SK-N-SH (cell line): ENCODE measurements at regions not wholly inside any gene's neighbourhood (a gene's known extent, or its start where the extent isn't known, plus 50 kb on each side); places are given as distances from the start of the nearest gene placed in this dataset.
"Not testable (repeated sequence)": the region's sequence is repeated elsewhere in the genome, so short reads cannot be mapped to it uniquely, and the experiment has no call there.

Experiments
- CTCF ChIA-PET: fragments of 300-600, 350-600 bp; formaldehyde crosslinking; extraction: SDS; loops from one replicate; lab custom pipeline; 2021; lab: Yijun Ruan, JAX
- POLR2A ChIA-PET: fragments of 350-600 bp; sonication (Branson Sonifier 250); formaldehyde crosslinking; extraction: SDS; loops from one replicate; lab custom pipeline; 2020; ENCODE audit warnings: antibody characterized with exemption, inconsistent platforms; lab: Yijun Ruan, JAX
- DNase-seq: peaks from one replicate; pipeline ENCODE4 v3.0.0; 2012
- H2AFZ ChIP-seq: fragments of 200-600 bp; sonication (generic); 2 replicates; pipeline ENCODE4 v1.8.1; 2016; ENCODE audit warnings: antibody characterized with exemption, mild to moderate bottlenecking, low read depth
- H3F3A ChIP-seq: fragments of 200-600 bp; sonication (generic); replicated peaks from 2 replicates; pipeline ENCODE3; 2016; ENCODE audit warnings: antibody characterized with exemption, mild to moderate bottlenecking; ENCODE audit not compliant: insufficient read depth
- H3K27ac ChIP-seq, 2 experiments: fragments of 200-500 bp in 1 of 2; fragments of 200-600 bp in 1 of 2; sonication (Bioruptor generic) in 1 of 2; sonication (generic), shearing (Covaris generic) in 1 of 2; 2 replicates each; pipeline versions ENCODE4 v1.5.1 to v1.6.1; 2014 to 2016; ENCODE audit warnings: low read depth in 2 of 2, inconsistent platforms in 1 of 2, low read length in 1 of 2, mild to moderate bottlenecking in 1 of 2, mixed read lengths in 1 of 2
- H3K27me3 ChIP-seq: fragments of 200-600 bp; sonication (generic), shearing (Covaris generic); 2 replicates; pipeline ENCODE4 v1.6.1; 2016; ENCODE audit warnings: mixed run types; ENCODE audit not compliant: insufficient read depth
- H3K36me3 ChIP-seq, 2 experiments: fragments of 200-500 bp in 1 of 2; fragments of 200-600 bp in 1 of 2; sonication (Bioruptor generic) in 1 of 2; sonication (generic) in 1 of 2; replicated peaks in 1 of 2; 2 replicates each; pipeline versions ENCODE3 to v1.5.1; 2014 to 2016; ENCODE audit warnings: low read length in 1 of 2, mild to moderate bottlenecking in 1 of 2; ENCODE audit not compliant: insufficient read depth in 2 of 2, control insufficient read depth in 1 of 2
- H3K4me1 ChIP-seq, 2 experiments: fragments of 200-500 bp in 1 of 2; fragments of 200-600 bp in 1 of 2; sonication (Bioruptor generic) in 1 of 2; sonication (generic), shearing (Covaris generic) in 1 of 2; 2 replicates each; pipeline versions ENCODE4 v1.5.1 to v1.6.1; 2014 to 2016; ENCODE audit warnings: low read depth in 1 of 2, low read length in 1 of 2, mixed run types in 1 of 2; ENCODE audit not compliant: insufficient read depth in 2 of 2, control insufficient read depth in 1 of 2
- H3K4me2 ChIP-seq: fragments of 200-600 bp; sonication (generic), shearing (Covaris generic); 2 replicates; pipeline ENCODE4 v1.6.1; 2017; ENCODE audit warnings: mixed run types
- H3K4me3 ChIP-seq, 2 experiments: fragments of 200-500 bp in 1 of 2; fragments of 200-600 bp in 1 of 2; sonication (Bioruptor generic) in 1 of 2; sonication (generic), shearing (Covaris generic) in 1 of 2; 2 replicates each; pipeline versions ENCODE4 v1.5.1 to v1.8.1; 2014 to 2016; ENCODE audit warnings: low read depth in 2 of 2, inconsistent platforms in 1 of 2, low read length in 1 of 2, mild to moderate bottlenecking in 1 of 2, mixed read lengths in 1 of 2, moderate library complexity in 1 of 2
- H3K79me2 ChIP-seq: fragments of 200-600 bp; sonication (generic); 2 replicates; pipeline ENCODE4 v1.8.1; 2017; ENCODE audit warnings: mild to moderate bottlenecking; ENCODE audit not compliant: insufficient read depth
- H3K9ac ChIP-seq: fragments of 200-600 bp; sonication (generic); 2 replicates; pipeline ENCODE4 v1.6.1; 2017; ENCODE audit warnings: mixed run types
- H3K9me2 ChIP-seq: fragments of 200-600 bp; sonication (generic); 2 replicates; pipeline ENCODE4 v1.6.1; 2017; ENCODE audit warnings: mixed run types
- H3K9me3 ChIP-seq: fragments of 200-600 bp; sonication (generic); 2 replicates; pipeline ENCODE4 v1.6.1; 2017; ENCODE audit warnings: mixed run types, mild to moderate bottlenecking, moderate library complexity
- H4K20me1 ChIP-seq: fragments of 200-600 bp; sonication (generic); 2 replicates; pipeline ENCODE4 v1.6.1; 2017; ENCODE audit warnings: mild to moderate bottlenecking, mixed run types; ENCODE audit not compliant: insufficient read depth
- CHD2 ChIP-seq: fragments of 150-350 bp; IDR thresholded peaks from 2 replicates; pipeline ENCODE4 v1.6.1; 2018; ENCODE audit warnings: low read length; ENCODE audit not compliant: partially characterized antibody
- ELF1 ChIP-seq: IDR thresholded peaks from 2 replicates; pipeline ENCODE4 v1.4.0; 2012
- EZH2phosphoT487 ChIP-seq: fragments of 200-600 bp; sonication (generic); IDR thresholded peaks from 2 replicates; pipeline ENCODE4 v1.6.1; 2017; ENCODE audit warnings: low read depth, mixed run types, mild to moderate bottlenecking, antibody characterized with exemption, moderate library complexity, borderline replicate concordance
- FOXJ3 ChIP-seq: sonication (generic); formaldehyde crosslinking; IDR thresholded peaks from 2 replicates; pipeline ENCODE4 v1.5.1; 2020; ENCODE audit warnings: mild to moderate bottlenecking, missing genetic modification reagents
- GABPA ChIP-seq: IDR thresholded peaks from 2 replicates; pipeline ENCODE4 v1.4.0; 2012; ENCODE audit warnings: low read depth, mild to moderate bottlenecking
- GATA2 ChIP-seq: sonication (generic); formaldehyde crosslinking; IDR thresholded peaks from 2 replicates; pipeline ENCODE4 v1.5.0; 2020; ENCODE audit warnings: mild to moderate bottlenecking, missing genetic modification reagents
- MEF2A ChIP-seq: IDR thresholded peaks from 2 replicates; pipeline ENCODE4 v1.4.0; 2012; ENCODE audit warnings: low read depth, borderline replicate concordance
- NFIC ChIP-seq: IDR thresholded peaks from 2 replicates; pipeline ENCODE4 v1.4.0; 2012; ENCODE audit warnings: borderline replicate concordance
- SMC3 ChIP-seq: IDR thresholded peaks from 2 replicates; pipeline ENCODE4 v1.6.1; 2012; ENCODE audit warnings: low read depth, low read length, improper control_type of control experiment
- TEAD4 ChIP-seq: IDR thresholded peaks from 2 replicates; pipeline ENCODE4 v1.4.0; 2012; ENCODE audit warnings: mild to moderate bottlenecking, borderline replicate concordance; ENCODE audit not compliant: insufficient read depth
- USF2 ChIP-seq: fragments of 150-350 bp; IDR thresholded peaks from 2 replicates; pipeline ENCODE4 v1.6.1; 2017; ENCODE audit warnings: antibody characterized with exemption, low read length, low read depth, borderline replicate concordance
- YY1 ChIP-seq: IDR thresholded peaks from 2 replicates; pipeline ENCODE4 v1.4.0; 2012; ENCODE audit warnings: low read depth, mild to moderate bottlenecking
- WGBS: methylation state at CpG from one replicate; pipeline ENCODE4 v1.1.6; 2017; ENCODE audit warnings: low lambda C conversion rate; 5-methylcytosine and 5-hydroxymethylcytosine counted together
- TF ChIP-seq, protein P1 (sequence below): fragments of 150-350 bp; IDR thresholded peaks from 2 replicates; pipeline ENCODE4 v1.6.1; 2016; ENCODE audit warnings: mild to moderate bottlenecking, low read depth, low read length
- TF ChIP-seq, protein P2 (sequence below): IDR thresholded peaks from 2 replicates; pipeline ENCODE4 v1.4.0; 2012; ENCODE audit warnings: low read depth, borderline replicate concordance

GRCh38 chr1:207196135-207196534 lies 92.1 kb downstream of the C4BPA start:
- H3K4me3 ChIP-seq, H3K9me2 ChIP-seq, H4K20me1 ChIP-seq, H3K36me3 ChIP-seq, H3K79me2 ChIP-seq, H3K27ac ChIP-seq, H3K4me1 ChIP-seq, H3K9ac ChIP-seq, H3K4me2 ChIP-seq, H3K9me3 ChIP-seq, H3F3A ChIP-seq, H3K27me3 ChIP-seq, POLR2A ChIA-PET, DNase-seq, H2AFZ ChIP-seq: not testable (repeated sequence)
- WGBS = 26% methylated on average over 4 of the region's 7 CpGs
- CTCF ChIA-PET = interaction anchor here (1.8 kb wide), 1 partner anchor 300 kb away, joined by 3 read pairs; the partner anchor contains the start of gene CR1

DNA sequence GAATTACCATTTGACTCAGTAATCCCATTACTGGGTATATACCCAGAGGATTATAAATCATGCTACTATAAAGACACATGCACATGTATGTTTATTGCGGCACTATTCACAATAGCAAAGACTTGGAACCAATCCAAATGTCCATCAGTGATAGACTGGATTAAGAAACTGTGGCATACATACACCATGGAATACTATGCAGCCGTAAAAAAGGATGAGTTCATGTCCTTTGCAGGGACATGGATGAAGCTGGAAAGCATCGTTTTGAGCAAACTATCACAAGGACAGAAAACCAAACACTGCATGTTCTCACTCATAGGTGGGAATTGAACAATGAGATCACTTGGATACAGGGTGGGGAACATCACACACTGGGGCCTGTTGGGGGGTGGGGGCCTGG lies 97.5 kb downstream of the C4BPA start:
- H3K9me2 ChIP-seq, H4K20me1 ChIP-seq, H3K9ac ChIP-seq, H3K79me2 ChIP-seq, H3K4me1 ChIP-seq, H3K4me3 ChIP-seq, H3K4me2 ChIP-seq, H2AFZ ChIP-seq, CTCF ChIA-PET, POLR2A ChIA-PET, DNase-seq, H3K9me3 ChIP-seq, H3K27ac ChIP-seq, H3K27me3 ChIP-seq, H3K36me3 ChIP-seq: not testable (repeated sequence)
- WGBS = 24% methylated on average over 3 of the region's 3 CpGs
- peaks cover 13% of the 10 kb centered on the region for H3F3A ChIP-seq

DNA sequence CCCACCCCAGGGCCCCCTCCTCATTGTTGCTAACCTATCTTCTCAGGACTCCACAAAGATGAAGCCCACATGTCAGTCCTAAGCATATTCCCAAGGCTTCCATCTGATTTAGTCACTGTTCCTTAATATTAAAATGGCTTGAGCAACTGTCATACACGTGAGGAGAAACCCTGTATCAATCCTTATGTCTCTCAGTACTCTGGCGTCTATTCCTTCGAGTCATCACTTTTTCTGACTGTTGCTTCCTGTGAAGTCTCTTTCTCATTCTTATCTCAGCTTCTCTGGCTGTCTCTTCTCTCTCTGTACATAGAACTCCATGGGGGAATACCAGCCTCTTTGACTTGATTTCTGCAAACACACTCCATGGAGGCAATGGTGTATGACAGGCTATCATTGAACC lies 98.4 kb downstream of the C4BPA start:
- TF ChIP-seq, protein P1, sequence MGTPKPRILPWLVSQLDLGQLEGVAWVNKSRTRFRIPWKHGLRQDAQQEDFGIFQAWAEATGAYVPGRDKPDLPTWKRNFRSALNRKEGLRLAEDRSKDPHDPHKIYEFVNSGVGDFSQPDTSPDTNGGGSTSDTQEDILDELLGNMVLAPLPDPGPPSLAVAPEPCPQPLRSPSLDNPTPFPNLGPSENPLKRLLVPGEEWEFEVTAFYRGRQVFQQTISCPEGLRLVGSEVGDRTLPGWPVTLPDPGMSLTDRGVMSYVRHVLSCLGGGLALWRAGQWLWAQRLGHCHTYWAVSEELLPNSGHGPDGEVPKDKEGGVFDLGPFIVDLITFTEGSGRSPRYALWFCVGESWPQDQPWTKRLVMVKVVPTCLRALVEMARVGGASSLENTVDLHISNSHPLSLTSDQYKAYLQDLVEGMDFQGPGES = no peak
- TF ChIP-seq NFIC = no peak
- TF ChIP-seq MEF2A = no peak
- TF ChIP-seq GATA2 (CRISPR knock-in tag) = no peak
- no peaks in the 10 kb centered on the region for H3K27me3 ChIP-seq
- H2AFZ ChIP-seq = no peak overlapping the region; the same call in 1 of the 2 replicates
- no peak overlapping the region for H3K27ac ChIP-seq
- H3K9me3 ChIP-seq = 0 out of 2 replicates have a peak, but pooled peaks cover 5% of the 10 kb centered on the region
- no peaks in the 10 kb centered on the region for H3K9me2 ChIP-seq
- CTCF ChIA-PET = no interaction called here
- H3K4me3 ChIP-seq = no peak overlapping the region
- peaks cover 13% of the 10 kb centered on the region for H3F3A ChIP-seq
- H3K4me2 ChIP-seq = no peak overlapping the region
- POLR2A ChIA-PET = no interaction called here
- H3K9ac ChIP-seq = no peak overlapping the region
- 10% methylated on average over 3 of the region's 3 CpGs for WGBS
- no peak for DNase-seq
- H4K20me1 ChIP-seq = no peaks in the 10 kb centered on the region
- no peaks in the 10 kb centered on the region; a peak in 1 of 4 replicates for H3K4me1 ChIP-seq
- no peaks in the 10 kb centered on the region for H3K36me3 ChIP-seq
- no peaks in the 10 kb centered on the region for H3K79me2 ChIP-seq

DNA sequence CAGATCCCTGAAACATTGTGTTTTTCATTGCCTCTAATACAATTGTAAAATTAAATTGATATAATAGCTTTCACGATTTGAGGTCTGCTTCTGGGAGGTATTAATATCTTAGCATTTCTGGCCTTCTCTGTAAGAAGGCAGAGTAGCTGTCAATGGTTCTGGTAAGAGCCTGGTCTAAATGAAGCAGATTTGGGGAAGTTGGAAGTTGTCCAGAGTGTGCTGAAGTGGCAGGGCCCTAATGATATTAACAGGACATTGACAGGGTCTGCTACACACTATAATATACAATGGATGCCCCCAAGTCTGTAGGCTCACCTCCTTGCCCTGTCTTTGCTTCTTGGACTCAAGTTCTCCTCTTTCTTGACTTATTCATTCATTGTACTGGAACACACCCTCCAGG lies 99.5 kb downstream of the C4BPA start:
- no peak overlapping the region for H3K27ac ChIP-seq
- no peaks in the 10 kb centered on the region for H3K9me2 ChIP-seq
- no peak overlapping the region for H2AFZ ChIP-seq
- no peaks in the 10 kb centered on the region; a peak in 1 of 4 replicates for H3K4me1 ChIP-seq
- ChIA-PET CTCF (no interaction called here), POLR2A (no interaction called here)
- WGBS = 21% methylated on average over 1 of the region's 1 CpG
- 0 out of 2 replicates have a peak, but pooled peaks cover 5% of the 10 kb centered on the region for H3K9me3 ChIP-seq
- no peaks in the 10 kb centered on the region for H3K36me3 ChIP-seq
- H3K9ac ChIP-seq = no peak overlapping the region
- peaks cover 13% of the 10 kb centered on the region for H3F3A ChIP-seq
- no peak overlapping the region for H3K4me3 ChIP-seq
- H3K4me2 ChIP-seq = no peak overlapping the region
- DNase-seq = no peak
- H3K27me3 ChIP-seq = no peaks in the 10 kb centered on the region
- no peaks in the 10 kb centered on the region for H4K20me1 ChIP-seq
- H3K79me2 ChIP-seq = no peaks in the 10 kb centered on the region
- no peak for TF ChIP-seq GABPA
- no peak for TF ChIP-seq TEAD4
- TF ChIP-seq FOXJ3 = no peak
- TF ChIP-seq SMC3 = no peak
- no peak for TF ChIP-seq USF2
- no peak for TF ChIP-seq CHD2
- TF ChIP-seq, protein P2, sequence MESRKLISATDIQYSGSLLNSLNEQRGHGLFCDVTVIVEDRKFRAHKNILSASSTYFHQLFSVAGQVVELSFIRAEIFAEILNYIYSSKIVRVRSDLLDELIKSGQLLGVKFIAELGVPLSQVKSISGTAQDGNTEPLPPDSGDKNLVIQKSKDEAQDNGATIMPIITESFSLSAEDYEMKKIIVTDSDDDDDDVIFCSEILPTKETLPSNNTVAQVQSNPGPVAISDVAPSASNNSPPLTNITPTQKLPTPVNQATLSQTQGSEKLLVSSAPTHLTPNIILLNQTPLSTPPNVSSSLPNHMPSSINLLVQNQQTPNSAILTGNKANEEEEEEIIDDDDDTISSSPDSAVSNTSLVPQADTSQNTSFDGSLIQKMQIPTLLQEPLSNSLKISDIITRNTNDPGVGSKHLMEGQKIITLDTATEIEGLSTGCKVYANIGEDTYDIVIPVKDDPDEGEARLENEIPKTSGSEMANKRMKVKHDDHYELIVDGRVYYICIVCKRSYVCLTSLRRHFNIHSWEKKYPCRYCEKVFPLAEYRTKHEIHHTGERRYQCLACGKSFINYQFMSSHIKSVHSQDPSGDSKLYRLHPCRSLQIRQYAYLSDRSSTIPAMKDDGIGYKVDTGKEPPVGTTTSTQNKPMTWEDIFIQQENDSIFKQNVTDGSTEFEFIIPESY = no peak
- TF ChIP-seq ELF1 = no peak
- no peak for TF ChIP-seq EZH2phosphoT487
- no peak for TF ChIP-seq YY1
